ENCODE measurements at regions not wholly inside any gene's neighbourhood (a gene's known extent, or its start where the extent isn't known, plus 50 kb on each side); places are given as distances from the start of the nearest gene placed in this dataset.

- no peak for DNase-seq (ENCODE audit: low spot score)
Observed at GRCh38 chr22:48955351-48956311, 872.0 kb downstream of the BRD1 start.

DNA sequence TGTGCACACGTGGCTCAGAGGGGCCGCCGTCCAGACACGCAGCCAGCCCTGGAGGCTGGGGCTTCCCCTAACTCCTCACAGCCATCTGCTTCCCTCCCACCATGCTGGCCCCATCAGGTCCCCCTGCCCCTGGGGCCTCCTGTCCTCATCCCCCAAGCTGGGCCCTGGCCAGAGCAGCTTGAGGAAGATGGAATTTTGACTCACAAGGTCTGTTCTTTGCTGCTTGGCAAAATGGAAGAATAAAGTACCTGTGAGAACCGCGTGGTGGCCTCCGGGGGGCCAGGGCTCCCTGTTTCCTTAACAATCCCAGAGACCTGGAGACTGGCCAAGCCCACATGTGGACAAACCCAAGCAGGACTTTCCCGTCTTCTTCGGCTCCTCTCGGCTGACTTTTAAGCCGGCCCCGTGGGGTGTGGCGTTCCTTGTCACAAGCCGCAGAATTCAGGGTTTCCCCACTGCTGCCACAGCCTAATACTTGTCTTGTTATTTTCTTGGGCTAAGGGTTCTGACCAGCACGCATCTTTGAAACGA is 872.8 kb downstream of the BRD1 start:
- DNase-seq (ENCODE audit: low spot score): no peak

DNA sequence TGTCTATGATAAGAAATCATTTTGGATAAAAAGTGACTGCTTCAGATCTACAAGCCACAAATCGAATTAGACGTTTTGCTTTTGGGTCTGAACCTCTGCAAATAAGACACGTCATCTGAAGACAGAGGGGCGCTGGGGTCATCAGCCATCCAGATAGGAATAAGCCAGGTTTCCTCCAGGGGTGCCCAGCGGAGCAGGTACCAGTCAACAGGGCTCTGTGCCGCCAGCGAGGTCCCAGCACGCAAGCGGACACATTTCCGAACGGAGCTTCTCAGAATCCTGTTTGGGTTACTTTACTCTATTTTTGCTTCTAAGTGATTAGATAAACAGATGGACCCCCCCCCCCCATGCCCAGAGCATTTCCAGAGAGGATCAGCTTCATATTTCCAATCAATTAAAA is 873.8 kb downstream of the BRD1 start:
- DNase-seq (ENCODE audit: low spot score): no peak

DNA sequence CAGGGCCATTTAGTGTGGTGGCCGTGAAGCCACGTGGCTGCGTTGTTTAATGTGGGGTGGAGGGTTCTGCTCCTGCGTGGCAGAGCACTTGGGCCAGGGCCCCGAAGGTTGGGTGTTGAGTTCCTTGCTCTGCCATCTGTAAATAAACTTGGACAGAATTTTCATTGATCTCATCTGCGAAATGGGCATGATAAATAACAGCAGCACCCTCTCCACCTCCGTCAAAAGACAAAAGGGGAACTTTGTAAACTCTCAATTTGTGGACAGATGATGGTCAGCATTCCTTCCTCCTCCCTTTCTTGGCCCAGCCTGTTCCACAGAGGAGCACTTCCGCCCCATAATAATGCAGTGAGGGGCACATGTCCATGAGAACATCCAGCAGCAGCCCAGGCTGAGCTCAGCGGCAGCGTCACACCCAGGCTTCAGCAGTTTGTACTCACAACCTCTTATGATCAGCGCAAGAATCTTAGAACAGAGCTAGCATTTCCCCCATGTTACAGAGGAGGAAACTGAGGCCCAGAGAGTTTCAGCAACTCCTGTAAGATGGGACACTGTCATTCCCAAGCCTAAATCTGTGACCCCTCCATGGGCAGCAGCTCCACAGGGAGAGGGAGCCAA is 874.5 kb downstream of the BRD1 start:
- DNase-seq (ENCODE audit: low spot score): no peak

DNA sequence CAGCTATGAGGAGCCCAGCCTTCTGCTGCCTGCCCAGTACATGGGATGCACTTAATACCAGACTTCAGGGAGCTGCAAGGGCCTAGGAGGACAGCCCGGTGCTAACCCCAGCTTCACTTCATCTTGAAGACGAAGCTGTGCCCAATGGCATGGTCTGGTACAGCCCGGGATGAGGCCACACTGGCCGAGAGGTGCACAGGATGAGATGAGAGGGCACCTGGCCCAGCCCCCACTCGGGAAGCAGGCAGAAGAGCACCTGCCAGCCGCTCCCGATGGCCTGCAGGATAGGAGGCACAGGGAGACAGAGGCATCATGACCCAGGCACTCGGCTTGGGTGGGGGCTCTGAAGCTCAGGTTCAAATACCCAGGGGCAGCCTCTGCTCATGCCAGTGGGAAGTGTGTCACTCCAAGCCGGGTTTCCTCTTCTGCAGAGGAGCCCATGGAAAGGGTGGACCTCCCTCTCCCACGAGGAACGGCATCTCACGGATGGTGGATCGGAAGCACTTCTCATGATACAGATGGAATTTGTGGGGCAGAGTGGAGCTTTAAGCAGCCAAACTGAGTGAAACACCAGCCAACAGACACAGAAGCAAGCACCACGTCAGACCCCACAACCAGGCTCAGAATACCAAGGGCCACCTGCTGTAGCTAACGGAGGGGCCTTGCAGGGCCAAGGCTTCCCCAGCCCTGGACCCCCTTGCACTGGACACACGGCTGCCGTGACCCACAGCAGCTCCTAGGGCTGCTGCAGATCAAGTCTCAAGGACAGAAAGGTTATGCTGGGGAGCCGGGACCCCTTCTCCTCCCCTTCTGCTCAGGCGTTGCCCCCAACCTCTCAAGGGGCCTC is 875.2 kb downstream of the BRD1 start:
- no peak for DNase-seq (ENCODE audit: low spot score)

DNA sequence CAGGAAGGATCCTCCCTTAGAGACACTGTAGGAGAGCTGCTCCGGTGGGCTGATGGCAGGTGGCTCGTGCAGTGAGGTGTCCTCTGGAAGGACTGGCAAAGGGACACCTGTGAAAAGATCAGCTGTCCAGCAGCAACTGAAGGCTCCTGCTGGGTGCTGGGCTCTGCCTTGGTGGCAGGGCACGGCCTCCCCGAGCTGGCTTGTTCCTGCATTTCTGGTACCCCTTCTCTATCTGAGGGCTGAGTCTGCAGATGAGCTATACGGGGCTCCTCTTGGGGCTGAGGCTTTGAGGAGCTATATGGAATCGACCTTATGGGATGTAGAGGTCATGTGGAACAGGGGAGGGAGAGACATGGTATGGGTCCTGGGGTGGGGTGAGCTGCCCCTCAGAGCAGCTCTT is 875.8 kb downstream of the BRD1 start:
- DNase-seq (ENCODE audit: low spot score): no peak

DNA sequence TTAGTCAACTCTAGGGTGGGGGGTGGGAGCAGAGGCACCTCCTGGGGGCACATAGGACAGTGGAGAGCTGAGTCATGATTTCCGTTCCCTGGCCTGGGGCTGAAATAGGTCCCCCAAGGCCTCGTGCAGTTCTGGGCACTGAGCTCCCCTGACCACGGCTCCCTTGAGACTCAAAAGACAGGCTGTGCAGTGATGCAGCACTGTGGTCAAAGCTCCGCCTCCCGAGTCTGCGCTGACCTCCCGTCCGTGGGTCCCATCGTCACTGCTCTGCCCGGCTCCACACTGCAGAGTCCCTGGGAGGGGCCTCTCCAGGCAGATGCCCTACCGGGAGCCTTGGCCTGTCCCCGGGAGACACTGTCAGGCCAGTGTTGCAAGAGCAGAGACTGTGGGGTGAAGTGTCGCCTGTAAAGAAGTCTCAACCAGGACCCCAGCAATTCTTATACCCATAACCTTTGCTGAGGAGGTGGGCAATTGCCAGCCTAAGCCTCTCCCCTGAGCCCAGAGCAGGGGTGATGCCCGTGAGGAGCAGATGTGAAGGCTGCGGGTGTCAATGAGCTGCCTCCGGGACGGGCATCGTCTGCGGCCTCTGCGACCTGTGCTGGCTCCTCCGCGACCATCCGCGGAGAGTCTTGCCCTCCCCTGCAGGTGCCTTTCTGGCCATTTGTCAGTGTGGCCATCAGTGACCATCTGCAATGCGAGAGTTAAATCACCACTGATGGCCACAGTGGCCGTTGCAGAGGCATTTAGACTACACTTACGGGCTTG is 877.3 kb downstream of the BRD1 start:
- DNase-seq (ENCODE audit: low spot score): no peak

- DNase-seq (ENCODE audit: low spot score): no peak
Observed at GRCh38 chr22:48949375-48950149, 878.1 kb downstream of the BRD1 start.

- no peak for DNase-seq (ENCODE audit: low spot score)
Observed at GRCh38 chr22:48948575-48949170, 879.0 kb downstream of the BRD1 start.

GRCh38 chr22:48947636-48948035 is 880.0 kb downstream of the BRD1 start:
- DNase-seq (ENCODE audit: low spot score): no peak

- DNase-seq (ENCODE audit: low spot score): no peak
Observed at GRCh38 chr22:48945621-48946458, 881.8 kb downstream of the BRD1 start.

- no peak for DNase-seq (ENCODE audit: low spot score)
Observed at GRCh38 chr22:48944751-48945620, 882.7 kb downstream of the BRD1 start.

GRCh38 chr22:48944433-48944750 is 883.3 kb downstream of the BRD1 start:
- no peak for DNase-seq (ENCODE audit: low spot score)

DNA sequence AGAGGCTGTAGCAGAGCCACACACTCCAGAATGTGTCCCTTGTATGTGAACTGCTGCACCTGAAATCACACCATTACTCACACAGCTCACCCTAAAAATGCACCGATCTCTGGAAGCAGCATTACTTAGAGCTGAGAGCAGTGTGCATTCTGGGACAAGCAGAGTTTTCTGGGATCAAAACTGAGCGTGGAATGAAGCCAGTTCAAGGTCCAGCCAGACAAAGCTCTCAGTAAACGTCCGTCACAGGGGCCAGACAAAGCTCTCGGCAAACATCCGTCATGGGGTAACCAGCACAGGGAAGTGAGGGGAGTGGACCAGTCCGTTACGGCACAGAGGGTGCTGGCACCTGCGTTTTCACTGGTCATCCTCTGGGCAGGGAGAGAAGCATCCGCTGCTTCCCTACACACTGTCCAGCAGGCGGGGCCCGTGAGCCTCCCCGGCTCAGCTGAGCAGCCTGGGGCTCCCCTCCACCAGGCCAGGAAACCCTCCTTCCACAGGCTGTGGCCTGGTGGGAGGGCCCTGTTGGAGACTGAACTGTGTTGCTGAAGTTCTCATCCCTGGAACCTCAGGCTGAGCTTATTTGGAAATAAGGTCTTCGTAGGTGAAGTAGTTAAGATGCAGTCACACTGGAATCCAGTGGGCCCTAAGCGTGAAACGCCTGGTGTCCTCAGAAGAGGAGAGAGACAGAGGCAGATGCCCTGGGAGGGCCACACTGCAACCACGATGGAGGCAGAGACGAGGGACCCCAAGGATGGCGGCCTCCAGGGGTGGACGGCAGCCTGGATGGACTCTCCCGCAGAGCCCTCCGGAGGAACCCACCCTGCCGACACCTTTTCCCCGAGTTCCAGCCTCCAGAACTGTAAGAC is 883.9 kb downstream of the BRD1 start:
- peak; percentile 66 for DNase-seq (ENCODE audit: low spot score)

DNA sequence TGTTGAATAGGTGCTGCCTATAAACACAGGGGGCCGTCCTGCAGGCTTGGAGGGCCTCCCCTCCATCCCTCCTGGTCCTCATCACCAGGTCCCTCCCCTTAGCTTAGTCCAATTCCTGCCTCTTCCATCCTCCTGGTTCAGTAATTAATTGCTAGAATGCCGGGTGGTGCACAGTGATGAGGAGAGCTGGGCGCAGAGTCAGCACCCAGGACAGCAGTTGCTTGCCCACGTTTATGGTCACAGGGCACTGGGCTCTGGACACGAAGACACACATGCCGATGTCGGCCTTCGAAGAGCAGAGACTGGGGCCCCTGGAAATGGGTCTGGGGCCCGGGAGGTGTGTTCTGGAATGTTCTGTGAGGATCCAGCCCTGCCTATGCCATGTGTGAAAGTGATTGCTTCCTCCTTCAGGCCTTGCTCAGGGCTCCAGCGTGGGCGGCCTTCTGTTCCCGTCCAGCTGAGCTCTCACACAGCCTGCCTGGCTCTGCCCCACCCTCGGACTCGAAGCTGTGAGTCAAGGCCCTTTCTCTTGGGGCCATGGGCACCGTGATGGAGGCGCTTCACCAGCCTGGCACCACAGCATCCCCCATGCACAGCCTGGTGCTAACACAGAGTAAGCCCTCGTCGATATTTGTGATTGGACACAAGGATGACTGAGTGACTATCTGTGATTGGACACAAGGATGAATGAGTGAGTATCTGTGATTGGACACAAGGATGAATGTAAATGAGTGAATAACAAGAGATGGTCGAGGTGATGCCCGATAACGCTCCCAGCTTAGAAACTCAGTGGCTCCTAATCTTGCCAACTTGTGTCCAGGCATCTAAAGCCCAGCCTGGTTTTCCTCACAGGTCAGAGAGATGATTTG is 884.7 kb downstream of the BRD1 start:
- DNase-seq (ENCODE audit: low spot score): no peak

DNA sequence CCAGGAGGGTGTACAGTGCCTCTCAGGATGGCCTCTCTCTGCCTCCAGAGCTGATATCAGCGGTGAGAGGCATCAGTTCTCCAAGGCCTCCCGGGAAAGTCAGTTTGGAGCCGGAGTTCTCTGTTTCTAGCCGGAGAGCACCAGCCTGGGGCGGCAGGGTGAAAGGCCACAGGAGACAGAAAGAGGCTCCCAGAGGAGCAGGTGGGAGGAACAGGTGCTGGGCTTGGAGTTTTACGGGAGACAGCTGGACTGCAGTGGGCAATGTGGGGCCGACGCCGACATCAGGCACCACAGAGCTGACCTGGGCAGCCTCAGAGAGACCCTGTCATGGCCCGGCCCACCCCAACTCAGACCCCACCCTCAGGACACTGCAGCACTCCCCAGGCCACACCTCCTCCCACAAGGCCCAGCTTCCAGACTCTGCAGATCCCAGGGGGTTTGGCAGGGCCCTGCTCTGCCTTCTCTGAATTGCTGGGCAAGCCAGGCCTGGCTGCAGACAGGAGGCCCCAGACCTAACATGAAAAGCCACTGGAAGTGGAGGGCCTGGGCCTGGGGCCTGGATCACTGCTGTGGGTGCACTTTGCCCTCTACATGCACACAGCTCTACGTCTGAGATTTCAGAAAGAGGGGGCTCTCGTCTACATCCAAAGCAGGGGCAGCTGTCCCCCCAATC is 885.6 kb downstream of the BRD1 start:
- DNase-seq (ENCODE audit: low spot score): no peak

Measured in putamen (tissue), 1 donor.